NCI-H446 (cell line): ENCODE measurements at regions not wholly inside any gene's neighbourhood (a gene's known extent, or its start where the extent isn't known, plus 50 kb on each side); places are given as distances from the start of the nearest gene placed in this dataset.

Experiments
- DNase-seq, 2 experiments: peaks; one replicate each; lab custom pipeline; 2025; lab: John Stamatoyannopoulos, UW

DNA sequence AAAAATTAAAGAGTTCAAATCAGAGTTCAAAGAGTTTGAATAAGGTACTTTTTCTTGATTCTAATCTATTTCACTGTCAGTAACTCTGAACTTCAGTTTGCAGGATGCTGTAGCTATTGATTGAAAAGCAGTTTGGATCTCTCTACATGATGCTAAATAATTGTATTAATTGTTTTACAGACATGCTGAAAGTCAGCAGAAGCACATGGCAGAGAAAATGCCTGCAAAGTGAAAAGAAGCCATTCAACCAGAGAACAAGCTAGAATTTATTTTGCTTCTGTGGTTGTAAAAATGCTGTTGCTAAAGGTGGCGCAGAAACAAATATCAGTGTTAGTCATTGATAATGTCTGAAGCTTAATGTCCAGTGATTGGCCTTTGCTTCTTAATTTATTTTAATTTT is 92.1 kb upstream of the IL12A start:
- no peak for DNase-seq

DNA sequence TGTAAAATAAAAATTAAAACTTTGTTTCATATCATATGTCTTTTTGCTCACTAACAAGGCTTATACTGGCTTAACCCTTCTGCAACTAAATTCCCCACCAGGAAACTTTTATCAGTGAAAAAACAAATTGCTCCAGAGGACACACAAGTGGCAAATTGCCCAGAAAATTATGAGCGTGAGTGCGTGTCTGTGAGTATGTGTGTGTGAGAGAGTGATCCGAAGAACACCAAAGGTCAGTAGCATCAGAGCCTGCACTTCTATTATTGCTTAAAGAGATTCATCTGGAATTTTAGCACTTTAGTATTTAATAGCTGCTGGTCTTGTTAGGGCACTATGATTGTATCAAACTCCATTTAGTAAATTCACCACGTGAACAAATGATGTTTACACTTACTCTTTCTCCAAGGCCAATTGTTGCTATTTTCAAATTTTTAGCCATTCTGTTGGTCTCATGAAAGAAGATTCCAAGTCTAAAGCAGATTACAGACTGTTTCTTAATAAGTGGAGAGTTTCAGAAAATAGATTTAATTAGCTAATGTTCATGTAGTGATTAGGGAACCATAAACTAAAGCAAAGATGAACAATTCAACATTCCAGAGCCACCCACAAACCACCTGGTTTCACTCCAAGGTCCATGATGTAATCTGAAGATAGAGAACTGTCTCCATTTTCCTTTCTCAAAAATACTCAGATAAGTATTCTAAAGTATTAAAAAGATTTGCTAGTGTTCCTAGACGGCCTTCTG is 91.1 kb upstream of the IL12A start:
- no peak for DNase-seq

DNA sequence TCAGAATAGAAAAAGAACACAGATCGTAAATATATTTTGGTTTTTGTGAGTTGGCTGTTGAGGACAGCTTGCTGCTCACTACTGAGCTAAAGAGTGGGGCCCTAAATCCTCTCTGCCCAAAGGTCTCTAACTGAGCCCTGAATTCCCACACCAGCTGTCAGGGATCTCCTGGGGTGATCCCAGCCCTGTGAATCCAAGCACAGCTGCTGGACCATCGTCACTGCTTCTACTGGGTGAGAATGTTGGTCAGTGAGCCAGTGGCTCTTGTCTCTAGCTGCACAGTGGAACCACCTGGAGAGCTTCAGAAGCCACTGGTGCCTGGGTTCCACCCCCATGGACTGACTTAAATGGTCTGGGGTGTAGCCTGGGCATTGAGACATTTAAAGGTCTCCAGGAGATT is 90.5 kb upstream of the IL12A start:
- no peak for DNase-seq

DNA sequence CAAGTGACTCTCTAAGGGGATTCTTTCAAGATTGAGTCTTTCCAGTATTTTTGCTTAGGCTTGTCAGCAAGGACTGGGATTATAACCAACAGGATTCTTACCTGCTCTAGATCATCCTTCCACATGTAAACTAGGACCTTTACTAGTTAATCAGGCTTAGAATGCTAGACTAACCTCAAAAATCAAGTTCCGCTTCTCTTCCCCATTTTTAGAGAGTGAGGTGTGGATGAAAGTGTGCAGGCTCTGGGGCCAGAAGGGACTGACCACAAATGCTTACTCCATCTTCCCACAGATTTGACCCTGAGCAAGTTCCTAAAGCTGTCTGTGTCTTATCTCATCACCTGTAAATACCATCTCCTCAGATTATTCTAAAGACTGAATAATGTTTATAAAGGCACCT is 89.5 kb upstream of the IL12A start:
- DNase-seq, result no peak

- no peak for DNase-seq
Measured at GRCh38 chr3:159902546-159903314, 85.9 kb upstream of the IL12A start.

DNA sequence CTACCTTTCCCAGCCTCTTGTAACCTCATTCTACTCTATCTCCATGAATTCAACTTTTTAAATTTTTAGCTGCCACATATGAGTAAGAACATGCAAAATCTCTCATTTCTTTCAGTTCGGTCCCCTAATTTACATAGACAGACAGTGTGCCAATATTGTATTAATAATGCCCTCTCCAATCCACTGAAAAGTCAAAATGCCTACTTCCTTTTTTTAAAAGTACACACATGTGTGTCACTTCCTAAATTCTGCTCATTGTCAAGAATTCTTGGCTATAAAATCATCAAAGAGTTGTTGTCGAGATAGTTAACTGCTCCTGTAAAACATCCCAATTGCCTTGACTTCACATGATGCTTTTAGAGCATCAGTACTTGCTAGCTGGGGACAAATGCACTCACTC is 84.2 kb upstream of the IL12A start:
- DNase-seq, result no peak

DNA sequence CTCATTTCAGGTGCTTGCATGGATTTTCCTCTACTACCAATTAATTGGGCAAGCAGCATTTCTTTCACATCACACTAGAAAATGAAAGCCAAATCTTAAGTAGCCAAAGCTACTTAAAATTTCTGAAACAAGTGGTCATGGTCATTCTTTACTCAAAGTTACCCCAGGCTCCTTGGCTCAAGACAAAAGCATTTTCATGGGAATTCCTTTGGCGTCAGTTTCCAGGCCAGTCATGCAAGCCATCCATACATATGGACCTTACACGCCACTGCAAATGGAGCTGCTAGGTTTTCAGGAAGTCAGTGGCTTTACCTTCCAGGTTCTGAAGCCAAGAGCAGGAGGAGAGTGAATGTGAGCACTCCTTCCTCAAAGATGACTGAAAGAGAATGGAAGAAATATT is 83.7 kb upstream of the IL12A start:
- DNase-seq, result no peak

GRCh38 chr3:159907828-159908227 is 80.8 kb upstream of the IL12A start:
- no peak for DNase-seq

GRCh38 chr3:159910991-159911663 is 77.5 kb upstream of the IL12A start:
- no peak for DNase-seq

DNA sequence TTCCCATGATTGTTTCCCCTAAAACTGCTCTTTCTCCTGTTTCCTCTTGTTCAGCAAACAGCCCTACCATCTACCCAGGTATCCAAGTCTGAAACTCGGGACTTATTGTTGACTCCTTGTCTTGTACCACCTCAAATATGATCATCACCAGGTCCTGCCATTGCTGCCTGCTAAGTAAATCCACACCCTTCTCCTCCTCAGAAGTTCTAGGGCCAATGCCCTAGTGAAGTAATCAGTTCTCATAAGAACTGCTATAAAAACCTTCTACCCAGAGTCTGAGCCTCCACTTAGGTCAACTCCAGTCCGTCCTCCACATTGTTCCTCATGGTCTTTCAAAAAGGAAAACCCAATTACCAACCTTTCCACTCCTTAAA is 77.0 kb upstream of the IL12A start:
- DNase-seq, result no peak

DNA sequence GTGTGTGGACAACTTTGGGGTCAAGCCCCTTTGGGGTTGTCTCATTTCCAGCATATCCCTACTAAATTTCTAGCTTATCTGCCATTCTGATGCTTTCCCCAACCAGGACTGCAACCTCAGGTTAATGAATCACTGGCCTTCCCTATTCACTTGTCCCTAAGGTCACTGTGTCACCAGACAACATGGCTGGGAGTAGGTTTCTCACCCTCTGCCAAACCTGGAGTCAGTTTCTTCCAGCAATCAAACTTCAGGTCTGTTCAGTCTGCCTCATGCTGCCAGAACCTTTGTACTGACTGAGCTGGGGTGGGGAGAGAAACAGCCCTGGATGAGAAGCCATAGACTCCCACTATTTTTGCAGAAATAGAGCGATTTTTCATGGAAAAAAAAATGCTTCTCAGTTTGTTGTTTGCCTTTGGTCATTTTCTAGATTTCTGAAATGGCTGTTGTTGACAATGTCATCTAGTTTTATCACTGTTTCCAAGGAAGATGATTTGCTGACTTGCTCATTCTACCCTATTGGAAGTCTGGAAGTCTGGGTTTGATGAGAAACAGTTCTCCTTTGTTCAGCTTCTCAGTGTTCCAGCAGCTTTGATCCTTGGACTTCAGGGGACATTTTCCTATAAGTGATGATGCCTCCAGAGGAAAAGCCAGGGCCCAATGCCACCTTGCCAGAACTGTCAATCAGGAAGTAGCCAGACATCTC is 74.8 kb upstream of the IL12A start:
- no peak for DNase-seq

DNA sequence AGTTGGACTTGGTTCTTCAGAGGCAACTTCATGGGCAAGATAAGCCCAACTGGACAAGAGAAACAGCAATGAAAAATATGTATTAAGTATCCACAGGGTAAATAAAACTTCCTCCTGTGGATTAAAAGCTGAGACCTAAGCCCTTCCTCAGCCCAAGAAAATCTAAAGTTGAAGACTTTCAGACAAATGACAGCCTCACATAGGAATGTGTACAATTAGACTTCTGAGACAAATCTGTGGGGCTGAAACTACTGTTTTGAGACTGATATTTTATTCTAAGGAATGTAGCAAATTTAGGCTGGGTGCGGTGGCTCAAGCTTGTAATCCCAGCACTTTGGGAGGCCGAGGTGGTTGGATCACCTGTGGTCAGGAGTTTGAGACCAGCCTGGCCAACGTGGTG is 74.2 kb upstream of the IL12A start:
- no peak for DNase-seq

- DNase-seq, result no peak
Measured at GRCh38 chr3:159916052-159916451, 72.6 kb upstream of the IL12A start.

- DNase-seq, result no peak
Measured at GRCh38 chr3:159917141-159917540, 71.5 kb upstream of the IL12A start.

DNA sequence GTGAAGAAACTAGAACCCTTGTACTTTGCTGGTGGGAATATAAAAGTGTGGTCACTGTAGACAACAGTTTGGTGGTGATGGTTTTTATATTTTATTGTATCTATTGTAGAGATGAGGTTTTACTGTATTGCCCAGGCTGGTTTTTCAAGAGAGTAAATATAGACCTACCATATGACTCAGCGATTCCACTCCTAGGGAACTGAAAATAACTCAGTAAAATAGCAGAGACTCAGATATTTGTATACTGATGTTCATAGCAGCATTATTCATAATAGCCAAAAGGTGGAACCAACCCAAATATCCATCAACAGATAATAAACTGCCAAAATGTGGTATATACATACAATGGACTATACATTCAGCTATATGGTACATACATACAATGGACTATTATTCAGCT is 68.8 kb upstream of the IL12A start:
- DNase-seq, result no peak

DNA sequence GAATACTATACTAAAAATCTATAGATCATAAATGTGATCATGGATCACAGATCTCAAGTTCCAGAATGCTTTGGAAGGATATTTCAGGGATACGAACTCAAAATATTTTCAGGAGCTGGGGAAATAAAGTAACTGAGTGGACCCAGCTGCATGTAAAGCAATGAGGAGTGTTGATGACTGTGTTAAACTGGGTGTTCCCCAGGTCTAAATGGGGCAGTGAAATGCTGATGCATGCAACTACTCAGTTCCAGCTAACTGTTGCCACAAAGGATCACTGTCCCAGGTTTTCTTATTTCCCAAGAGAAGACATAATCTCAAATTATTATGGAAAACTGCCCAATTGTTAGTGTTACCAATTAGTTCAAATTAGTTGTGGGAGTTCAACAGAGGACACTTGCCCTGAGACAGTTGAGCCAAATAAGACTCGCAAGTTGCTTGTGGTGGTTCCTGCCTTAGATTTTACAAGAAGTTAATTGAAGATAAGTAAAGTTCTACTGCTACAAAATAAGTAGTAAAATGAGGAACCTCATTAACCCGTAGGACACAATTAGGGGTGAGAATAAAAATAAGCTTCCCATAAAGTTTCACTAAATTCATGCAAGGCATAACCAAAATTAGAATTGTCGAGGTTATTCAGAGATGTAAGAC is 66.3 kb upstream of the IL12A start:
- DNase-seq, result no peak

- no peak for DNase-seq
Measured at GRCh38 chr3:159922861-159923312, 65.7 kb upstream of the IL12A start.

DNA sequence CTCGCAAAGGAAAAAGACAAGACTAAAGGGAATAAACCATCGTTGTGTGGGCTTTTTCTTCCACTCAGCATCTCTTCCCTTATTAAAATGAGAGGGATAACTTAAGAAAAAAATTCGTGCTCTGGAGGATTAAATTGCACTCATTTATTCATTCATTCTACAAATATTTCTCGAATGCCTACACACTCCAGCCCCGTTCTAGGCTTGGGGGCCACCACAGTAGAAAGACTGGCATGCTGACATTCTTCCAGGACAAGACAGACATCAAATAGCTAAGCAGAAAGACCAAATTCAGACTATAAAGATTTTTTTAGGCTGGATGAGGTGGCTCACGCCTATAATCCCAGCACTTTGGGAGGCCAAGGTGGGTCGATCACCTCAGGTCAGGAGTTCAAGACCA is 65.3 kb upstream of the IL12A start:
- no peak for DNase-seq

GRCh38 chr3:159923956-159924355 is 64.7 kb upstream of the IL12A start:
- no peak for DNase-seq

DNA sequence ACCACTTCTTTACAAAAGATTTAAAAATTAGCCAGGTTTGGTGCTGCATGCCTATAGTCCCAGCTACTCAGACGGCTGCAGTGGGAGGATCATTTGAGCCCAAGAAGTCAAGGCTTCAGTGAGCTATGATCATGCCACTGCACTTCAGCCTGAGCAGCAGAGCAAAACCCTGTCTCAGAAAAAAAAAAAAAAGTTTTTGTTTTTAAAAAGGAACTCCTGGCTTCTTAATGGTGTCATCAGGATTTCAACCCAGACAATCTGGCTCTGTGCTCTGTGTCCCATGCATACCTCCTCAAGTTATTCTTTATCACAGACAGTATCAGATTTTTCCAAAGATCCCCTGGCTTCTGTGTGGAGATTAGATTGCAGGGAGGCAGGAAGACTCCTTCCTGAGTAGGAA is 64.2 kb upstream of the IL12A start:
- DNase-seq, result no peak

DNA sequence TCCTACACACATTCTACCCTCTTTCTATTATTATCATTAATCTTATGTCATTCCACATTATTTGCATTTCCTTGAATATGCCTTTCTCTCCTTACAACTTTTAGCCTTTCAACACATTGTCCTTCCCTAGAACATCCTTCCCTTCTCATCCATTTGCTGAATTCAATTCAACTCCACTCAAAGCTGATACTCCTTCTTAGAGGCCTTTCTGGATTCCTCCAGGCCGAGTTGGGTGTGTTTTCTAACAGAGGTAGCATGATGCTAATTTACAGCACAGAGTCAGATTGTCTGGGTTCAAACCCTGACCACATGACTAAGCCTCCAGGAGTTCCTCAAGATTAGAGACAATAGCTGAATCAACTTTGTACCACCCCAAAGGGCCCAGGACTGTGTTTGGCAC is 63.4 kb upstream of the IL12A start:
- DNase-seq, result no peak

- no peak for DNase-seq
Measured at GRCh38 chr3:159926573-159926972, 62.1 kb upstream of the IL12A start.
